22Rv1 (cell line): ENCODE measurements at regions not wholly inside any gene's neighbourhood (a gene's known extent, or its start where the extent isn't known, plus 50 kb on each side); places are given as distances from the start of the nearest gene placed in this dataset.

Experiments used
- H3K27ac ChIP-seq: fragments of 450-650 bp; 2 replicates; pipeline ENCODE4 v1.5.1; 2017
- CTCF ChIP-seq: fragments of 450-650 bp; IDR thresholded peaks from 2 replicates; pipeline ENCODE4 v1.5.1; 2017; ENCODE audit warnings: mild to moderate bottlenecking
- ZFX ChIP-seq: fragments of 450-650 bp; IDR thresholded peaks from 2 replicates; pipeline ENCODE4 v1.6.1; 2017; ENCODE audit warnings: antibody characterized with exemption, borderline replicate concordance

GRCh38 chr12:67141296-67142018, 127.7 kb upstream of the CAND1 start:
- no peak for TF ChIP-seq ZFX
- no peak for TF ChIP-seq CTCF
- H3K27ac ChIP-seq, result no peak overlapping the region

GRCh38 chr12:67145692-67146091, 123.5 kb upstream of the CAND1 start:
- H3K27ac ChIP-seq, result no peak overlapping the region
- TF ChIP-seq ZFX (no peak), CTCF (no peak)

- TF ChIP-seq ZFX (no peak), CTCF (no peak)
These were observed 122.1 kb upstream of the CAND1 start for GRCh38 chr12:67147030-67147429.

GRCh38 chr12:67147447-67147846, 121.7 kb upstream of the CAND1 start:
- H3K27ac ChIP-seq, result no peak overlapping the region
- TF ChIP-seq ZFX, result no peak
- TF ChIP-seq CTCF, result no peak

More at GRCh38 chr12:67147030-67147429, 122.1 kb upstream of the CAND1 start:
- H3K27ac ChIP-seq, result no peak overlapping the region

- no peak overlapping the region for H3K27ac ChIP-seq
- TF ChIP-seq CTCF, result no peak
- no peak for TF ChIP-seq ZFX
These were observed 120.9 kb upstream of the CAND1 start for GRCh38 chr12:67148265-67148664.

- TF ChIP-seq CTCF, result no peak
- TF ChIP-seq ZFX, result no peak
- no peak overlapping the region for H3K27ac ChIP-seq
These were observed 117.3 kb upstream of the CAND1 start for GRCh38 chr12:67151886-67152285.

GRCh38 chr12:67152451-67152850, 116.7 kb upstream of the CAND1 start:
- TF ChIP-seq ZFX, result no peak
- no peak for TF ChIP-seq CTCF
- H3K27ac ChIP-seq, result no peak overlapping the region
